ENCODE measurements at regions not wholly inside any gene's neighbourhood (a gene's known extent, or its start where the extent isn't known, plus 50 kb on each side); places are given as distances from the start of the nearest gene placed in this dataset.
"Not testable (repeated sequence)": the region's sequence is repeated elsewhere in the genome, so short reads cannot be mapped to it uniquely, and the experiment has no call there.

DNA sequence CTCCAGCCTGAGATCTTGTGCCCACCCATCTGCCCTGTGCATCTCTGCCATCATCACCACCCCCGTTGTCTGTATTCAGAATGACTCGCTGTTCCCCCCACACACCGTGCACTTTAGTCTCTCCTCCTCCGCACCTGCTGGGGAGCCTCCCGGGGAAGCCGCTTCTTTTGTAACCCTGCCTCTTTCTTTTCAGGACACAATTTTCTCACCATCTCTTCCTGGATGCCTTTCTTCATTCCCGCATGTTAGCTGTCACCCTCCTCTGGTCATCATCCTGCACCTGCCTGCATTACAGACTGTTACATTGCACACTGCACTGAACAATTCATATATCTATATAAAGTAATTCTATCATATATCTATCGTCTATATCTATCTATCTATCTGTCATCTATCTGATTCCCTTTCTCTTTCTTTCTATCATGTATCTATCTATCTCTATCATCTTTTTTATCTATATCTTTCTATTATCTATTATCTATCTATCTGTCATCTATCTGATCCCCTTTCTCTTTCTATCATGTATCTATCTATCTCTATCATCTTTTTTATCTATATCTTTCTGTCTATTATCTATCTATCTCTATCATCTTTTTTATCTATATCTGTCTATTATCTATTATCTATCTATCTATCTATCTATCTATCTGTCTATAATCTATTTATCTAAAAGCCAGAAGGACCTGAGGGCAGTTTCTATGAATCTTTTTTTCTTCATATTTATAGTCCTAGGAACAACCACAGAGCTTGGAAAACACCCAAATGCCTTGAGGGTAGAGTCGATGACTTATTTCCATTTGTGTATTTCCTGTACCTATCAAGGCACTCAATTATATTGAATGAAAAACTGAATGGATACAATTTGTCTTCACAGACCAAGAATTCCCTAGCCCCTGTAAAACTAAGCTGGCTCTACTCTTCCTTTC, 642.5 kb downstream of the ACTR3B start:
- no peak for DNase-seq (ENCODE audit: low read depth in 4 of 4, low spot score in 3 of 4)

- no peak for DNase-seq (ENCODE audit: low read depth in 4 of 4, low spot score in 3 of 4)
Measured at GRCh38 chr7:153402721-153403541, 643.4 kb downstream of the ACTR3B start.

GRCh38 chr7:153404124-153404523, 644.6 kb downstream of the ACTR3B start:
- no peak for DNase-seq (ENCODE audit: low read depth in 4 of 4, low spot score in 3 of 4)

- no peak for DNase-seq (ENCODE audit: low read depth in 4 of 4, low spot score in 3 of 4)
Measured at GRCh38 chr7:153404781-153405279, 645.3 kb downstream of the ACTR3B start.

GRCh38 chr7:153405704-153406485, 646.3 kb upstream of the DPP6 start:
- DNase-seq (ENCODE audit: low read depth in 4 of 4, low spot score in 3 of 4), result no peak

- DNase-seq (ENCODE audit: low read depth in 4 of 4, low spot score in 3 of 4), result no peak
Measured at GRCh38 chr7:153406486-153406872, 645.7 kb upstream of the DPP6 start.

- no peak for DNase-seq (ENCODE audit: low read depth in 4 of 4, low spot score in 3 of 4)
Measured at GRCh38 chr7:153407291-153408046, 644.7 kb upstream of the DPP6 start.

DNA sequence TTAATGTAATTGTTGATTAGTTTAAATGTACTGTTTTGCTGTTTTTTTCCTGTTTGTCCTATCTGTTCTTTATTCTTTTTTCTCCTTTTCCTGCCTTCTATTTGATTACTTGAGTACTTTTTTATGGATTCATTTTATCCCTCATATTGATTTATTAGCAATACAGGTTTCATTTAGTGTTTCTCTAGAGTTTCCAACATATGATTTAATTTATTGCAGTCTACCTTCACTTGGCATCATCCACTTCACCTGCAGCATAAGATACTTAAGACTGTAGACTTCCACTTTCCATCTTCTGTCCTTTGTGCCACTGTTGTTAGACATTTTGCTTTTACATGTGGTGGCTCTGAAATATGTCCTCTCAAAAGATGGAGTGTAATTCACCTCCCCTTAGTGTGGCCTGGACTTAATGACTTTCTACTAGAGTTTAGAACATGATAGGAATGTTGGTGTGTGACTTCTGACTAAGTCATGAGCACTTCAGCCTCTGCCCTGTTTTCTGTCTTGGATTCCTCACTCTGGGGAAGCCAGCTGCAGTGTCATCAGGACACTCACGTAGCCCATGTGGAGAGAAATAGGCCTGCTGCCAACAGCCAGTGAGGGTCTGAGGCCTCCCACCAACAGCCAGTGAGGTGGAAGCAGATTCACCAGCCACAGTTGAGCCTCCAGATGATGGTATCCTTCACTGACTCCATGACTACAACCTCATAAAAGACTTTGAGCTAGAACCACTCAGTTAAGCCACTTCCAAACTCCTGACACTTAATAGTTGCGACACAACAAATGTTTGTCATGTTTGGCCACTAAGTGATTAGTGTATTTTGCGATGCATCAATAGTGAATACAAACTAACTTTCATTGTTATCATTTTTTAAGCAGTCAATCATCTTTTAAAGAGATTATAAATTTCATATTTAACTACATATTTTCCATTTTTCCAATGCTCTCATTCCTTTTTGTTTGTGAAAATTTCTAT, 643.5 kb upstream of the DPP6 start:
- DNase-seq (ENCODE audit: low read depth in 4 of 4, low spot score in 3 of 4), result no peak

- DNase-seq (ENCODE audit: low read depth in 4 of 4, low spot score in 3 of 4), result not testable (repeated sequence)
Measured at GRCh38 chr7:153409567-153410342, 642.4 kb upstream of the DPP6 start.

DNA sequence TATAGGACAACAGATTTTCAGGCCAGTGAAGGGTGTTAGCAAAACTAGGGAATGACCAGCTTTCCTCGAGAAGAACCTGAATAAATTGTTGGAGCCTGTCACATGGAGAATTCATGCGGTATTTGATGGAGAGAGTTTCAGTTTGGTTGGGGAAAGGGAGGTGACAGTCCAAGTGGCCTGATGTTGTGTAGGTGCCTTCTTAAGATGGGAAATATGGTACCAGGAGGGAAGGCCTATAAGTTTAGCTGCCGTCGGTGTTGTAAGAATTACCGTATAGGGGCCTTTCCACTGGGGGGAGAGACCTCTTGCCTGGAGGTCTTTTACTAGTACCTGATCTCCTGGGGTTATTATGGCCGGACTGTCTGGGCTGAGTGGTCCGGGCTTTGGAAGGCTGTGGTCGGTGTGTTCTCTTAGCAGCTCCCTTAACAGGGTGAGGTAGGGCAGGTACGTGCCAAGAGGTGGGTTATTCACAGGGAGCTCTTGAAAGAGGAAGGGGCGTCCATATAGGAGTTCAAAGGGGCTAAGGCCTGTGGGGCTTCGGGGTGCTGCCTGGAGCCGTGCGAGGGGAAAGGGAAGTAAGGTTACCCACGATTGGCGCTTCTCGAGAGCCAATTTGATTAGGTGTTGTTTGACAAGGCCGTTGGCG, 641.1 kb upstream of the DPP6 start:
- not testable (repeated sequence) for DNase-seq (ENCODE audit: low read depth in 4 of 4, low spot score in 3 of 4)

DNA sequence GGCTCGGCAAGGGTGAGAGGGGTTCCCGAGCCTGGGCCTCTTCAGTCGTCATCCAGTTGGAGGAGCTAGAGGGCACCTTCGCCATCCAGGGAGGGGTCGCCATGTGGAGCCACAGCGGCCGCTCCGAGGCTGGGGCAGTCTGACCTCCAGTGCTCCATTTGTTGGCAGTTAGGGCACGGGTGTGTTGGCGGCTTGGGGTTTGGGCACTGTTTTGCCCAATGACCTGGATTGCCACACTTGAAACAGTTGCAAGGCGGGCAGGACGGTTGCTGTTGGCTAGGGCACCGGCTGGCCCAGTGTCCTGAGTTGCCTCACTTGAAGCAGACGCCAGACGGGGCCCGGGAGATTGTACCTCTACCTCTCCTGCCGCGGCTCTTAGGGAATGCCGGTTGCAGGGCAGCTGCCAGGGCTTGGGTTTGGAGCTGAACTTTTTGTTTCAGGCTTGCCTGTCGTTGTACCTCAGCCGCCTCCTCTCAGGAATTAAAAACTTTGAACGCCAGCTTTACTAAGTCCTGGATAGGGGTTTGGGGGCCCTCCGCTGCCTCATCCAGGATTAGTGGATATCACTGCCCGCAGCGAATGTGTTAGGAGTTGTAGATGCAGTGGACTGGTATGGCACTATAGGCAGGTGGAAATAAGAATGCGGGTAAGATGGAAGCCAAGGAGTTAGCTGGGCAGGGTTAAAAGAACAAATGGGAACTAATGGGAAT, 639.9 kb upstream of the DPP6 start:
- DNase-seq (ENCODE audit: low read depth in 4 of 4, low spot score in 3 of 4), result not testable (repeated sequence)

GRCh38 chr7:153412824-153413198, 639.4 kb upstream of the DPP6 start:
- not testable (repeated sequence) for DNase-seq (ENCODE audit: low read depth in 4 of 4, low spot score in 3 of 4)

DNA sequence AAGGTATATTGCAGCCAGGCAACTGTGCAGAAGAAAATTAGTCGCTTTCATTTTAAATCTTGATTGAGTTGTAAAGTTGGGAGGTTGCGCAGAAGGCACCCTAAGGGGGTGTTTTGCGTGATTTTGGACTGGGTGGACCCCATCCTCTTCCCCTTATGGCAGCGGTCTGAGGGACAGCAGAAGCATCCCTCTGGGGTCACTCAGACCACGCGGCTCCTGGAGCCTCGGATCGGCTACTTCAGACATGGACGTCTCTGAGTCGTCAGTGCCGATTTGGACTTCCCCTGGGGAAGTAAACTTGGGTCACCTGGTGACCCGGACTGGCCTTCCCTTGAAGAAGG, 639.0 kb upstream of the DPP6 start:
- DNase-seq (ENCODE audit: low read depth in 4 of 4, low spot score in 3 of 4), result no peak

DNA sequence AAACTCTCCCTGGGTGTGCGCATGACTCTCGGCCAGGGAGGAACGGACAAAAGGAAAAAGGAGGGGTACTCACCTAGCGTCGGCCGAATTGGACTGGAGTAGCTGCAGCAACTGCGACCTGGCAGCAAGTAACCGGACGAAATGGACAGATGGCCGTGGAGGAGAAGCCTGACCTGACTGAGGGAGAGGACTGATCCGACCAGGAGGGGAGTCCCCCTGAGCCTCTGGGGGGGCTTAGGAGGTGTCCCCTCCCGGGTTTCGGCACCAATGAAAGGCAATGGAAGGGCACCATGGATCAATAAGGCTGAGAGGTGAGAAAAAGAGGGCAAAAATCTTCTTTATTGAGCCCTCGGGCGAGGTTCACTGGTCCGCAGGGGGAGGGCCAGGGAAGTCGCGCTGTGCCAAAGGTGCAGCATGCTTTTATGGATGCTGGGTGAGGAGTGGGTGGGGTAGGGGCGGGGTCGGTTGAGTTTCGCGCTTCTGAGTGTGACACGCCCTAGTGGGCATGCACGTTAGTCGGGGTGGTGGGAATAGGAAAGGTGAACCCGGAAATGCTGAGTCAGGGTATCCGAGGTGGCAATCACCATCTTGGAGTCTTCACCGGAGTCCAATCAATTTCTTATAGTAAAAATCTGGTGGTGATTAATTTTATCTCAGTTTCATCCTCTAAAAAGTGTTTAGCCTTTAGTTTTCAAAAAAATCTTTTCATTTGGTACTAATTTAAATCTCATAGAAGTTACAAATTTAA, 638.5 kb upstream of the DPP6 start:
- no peak for DNase-seq (ENCODE audit: low read depth in 4 of 4, low spot score in 3 of 4)

DNA sequence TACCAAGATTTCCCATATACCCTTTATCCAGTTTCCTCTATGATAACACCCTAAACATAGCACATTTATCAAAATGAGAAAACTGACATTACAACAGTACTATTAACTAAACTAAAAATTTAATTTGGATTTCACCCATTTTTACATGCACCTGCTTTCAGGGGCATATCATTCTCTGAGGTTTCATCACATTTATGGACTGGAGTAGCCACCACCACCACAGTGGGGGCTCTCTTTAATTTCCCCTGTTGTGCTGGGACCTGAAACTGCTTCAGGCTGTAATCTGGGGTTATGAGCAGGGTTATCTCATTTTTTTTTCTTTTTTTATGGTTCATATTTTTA, 637.9 kb upstream of the DPP6 start:
- DNase-seq (ENCODE audit: low read depth in 4 of 4, low spot score in 3 of 4), result no peak

DNA sequence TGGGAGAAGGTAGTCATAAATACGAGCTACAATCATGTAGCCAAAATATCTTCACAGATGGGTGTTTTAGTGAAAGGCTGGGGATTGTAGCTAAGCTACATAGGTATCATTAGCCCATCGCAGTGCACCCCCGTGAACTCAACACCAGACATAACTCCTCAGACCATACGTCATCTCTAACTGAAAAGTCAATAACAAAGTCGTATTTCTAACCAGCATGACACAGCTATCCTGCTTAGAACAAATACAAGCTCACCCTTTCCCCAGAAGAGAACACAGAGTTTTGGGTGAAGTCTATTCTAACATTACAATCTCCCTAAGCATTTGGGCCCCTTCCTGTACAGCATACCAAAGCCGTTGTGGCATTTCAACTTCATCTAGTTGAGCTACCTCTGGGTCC, 636.6 kb upstream of the DPP6 start:
- no peak for DNase-seq (ENCODE audit: low read depth in 4 of 4, low spot score in 3 of 4)

Data from right renal pelvis (tissue), 4 donors.